KMS-11 (cell line): ENCODE measurements at regions not wholly inside any gene's neighbourhood (a gene's known extent, or its start where the extent isn't known, plus 50 kb on each side); places are given as distances from the start of the nearest gene placed in this dataset.

ENCODE experiments used
- H2AFZ ChIP-seq: fragments of 200-600 bp; sonication (generic); 2 replicates; pipeline ENCODE4 v1.6.1; 2016; ENCODE audit warnings: antibody characterized with exemption, mixed run types, low read depth
- H3K27ac ChIP-seq: fragments of 200-600 bp; sonication (generic); 2 replicates; pipeline ENCODE4 v1.6.1; 2016; ENCODE audit warnings: mild to moderate bottlenecking, mixed run types
- H3K27me3 ChIP-seq: fragments of 200-600 bp; sonication (generic); 2 replicates; pipeline ENCODE4 v1.6.1; 2017; ENCODE audit warnings: mild to moderate bottlenecking, low read depth, mixed run types, moderate library complexity; ENCODE audit not compliant: insufficient read depth
- H3K36me3 ChIP-seq: fragments of 200-600 bp; sonication (generic); 2 replicates; pipeline ENCODE4 v1.6.1; 2017; ENCODE audit warnings: mild to moderate bottlenecking, mixed run types; ENCODE audit not compliant: insufficient read depth
- H3K4me1 ChIP-seq: fragments of 200-600 bp; sonication (generic); 2 replicates; pipeline ENCODE4 v1.6.1; 2016; ENCODE audit warnings: mild to moderate bottlenecking, low read depth, mixed run types; ENCODE audit not compliant: poor library complexity, severe bottlenecking
- H3K4me2 ChIP-seq: fragments of 200-600 bp; sonication (generic); 2 replicates; pipeline ENCODE4 v1.7.0; 2016; ENCODE audit warnings: mild to moderate bottlenecking, mixed run types
- H3K4me3 ChIP-seq: fragments of 200-600 bp; sonication (generic); IDR thresholded peaks from 2 replicates; pipeline ENCODE4 v1.6.1; 2017; ENCODE audit warnings: low read depth, low read length, mixed read lengths; ENCODE audit not compliant: insufficient read depth
- H3K79me2 ChIP-seq: fragments of 200-600 bp; sonication (generic); 2 replicates; pipeline ENCODE4 v1.6.1; 2016; ENCODE audit warnings: low read depth, mixed run types; ENCODE audit not compliant: insufficient read depth
- H3K9ac ChIP-seq: fragments of 200-600 bp; sonication (generic); 2 replicates; pipeline ENCODE4 v1.6.1; 2016; ENCODE audit warnings: mild to moderate bottlenecking, mixed run types
- H4K20me1 ChIP-seq: fragments of 200-600 bp; sonication (generic); 2 replicates; pipeline ENCODE4 v1.6.1; 2016; ENCODE audit warnings: mild to moderate bottlenecking, mixed run types; ENCODE audit not compliant: insufficient read depth
- CTCF ChIP-seq: fragments of 200-600 bp; sonication (generic); conservative IDR thresholded peaks from 2 replicates; pipeline ENCODE4 v1.6.1; 2017; ENCODE audit warnings: low read depth, mild to moderate bottlenecking, antibody characterized with exemption, low read length, moderate library complexity, mixed read lengths

GRCh38 chr1:104726917-104727316 is 977.2 kb downstream of the AMY1C start:
- no peak for TF ChIP-seq CTCF
- Histone ChIP-seq H3K27ac (no peak overlapping the region), H2AFZ (no peak overlapping the region), H3K79me2 (no peaks in the 10 kb centered on the region), H3K9ac (no peak overlapping the region), H3K36me3 (no peaks in the 10 kb centered on the region), H3K4me2 (no peak overlapping the region), H3K27me3 (no peaks in the 10 kb centered on the region), H3K4me3 (no peak overlapping the region), H4K20me1 (no peaks in the 10 kb centered on the region), H3K4me1 (no peaks in the 10 kb centered on the region)

- TF ChIP-seq CTCF = no peak
- H3K4me1 ChIP-seq = no peaks in the 10 kb centered on the region
- H3K27me3 ChIP-seq = no peaks in the 10 kb centered on the region
- no peak overlapping the region for H3K4me2 ChIP-seq
- H4K20me1 ChIP-seq = no peaks in the 10 kb centered on the region
- no peak overlapping the region for H3K4me3 ChIP-seq
- H2AFZ ChIP-seq = no peak overlapping the region
- H3K36me3 ChIP-seq = no peaks in the 10 kb centered on the region
- H3K27ac ChIP-seq = no peak overlapping the region
- no peaks in the 10 kb centered on the region for H3K79me2 ChIP-seq
- H3K9ac ChIP-seq = no peak overlapping the region
Measured at GRCh38 chr1:104733866-104734265, 984.2 kb downstream of the AMY1C start.

DNA sequence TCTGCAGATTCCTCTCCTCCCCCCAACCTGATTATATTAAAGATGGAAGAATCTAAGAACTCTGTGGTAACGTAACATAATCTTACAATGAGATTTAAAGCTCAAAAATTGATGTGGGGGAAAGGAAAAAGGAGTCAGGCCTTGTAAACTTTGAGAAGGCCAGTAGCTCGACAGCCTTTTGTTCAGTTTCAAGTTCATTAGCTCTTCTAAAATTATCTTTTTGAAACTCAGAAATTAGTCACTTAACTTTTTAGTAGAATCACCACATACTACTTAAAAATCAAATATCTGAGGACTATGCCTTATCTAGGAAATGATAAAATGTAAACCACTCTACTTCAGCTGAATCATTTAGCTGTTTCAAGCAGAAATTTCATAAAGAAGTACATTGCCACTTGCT is 996.2 kb downstream of the AMY1C start:
- Histone ChIP-seq H3K4me3 (no peak overlapping the region), H3K79me2 (no peaks in the 10 kb centered on the region), H3K27me3 (no peaks in the 10 kb centered on the region), H3K27ac (no peak overlapping the region), H3K4me1 (no peaks in the 10 kb centered on the region), H3K4me2 (no peak overlapping the region), H4K20me1 (no peaks in the 10 kb centered on the region), H3K36me3 (no peaks in the 10 kb centered on the region), H2AFZ (no peak overlapping the region), H3K9ac (no peak overlapping the region)
- TF ChIP-seq CTCF = no peak

- Histone ChIP-seq H4K20me1 (no peaks in the 10 kb centered on the region), H3K27me3 (no peaks in the 10 kb centered on the region), H3K4me2 (no peak overlapping the region), H3K79me2 (no peaks in the 10 kb centered on the region), H3K4me1 (no peaks in the 10 kb centered on the region), H3K36me3 (no peaks in the 10 kb centered on the region), H3K27ac (no peak overlapping the region), H3K4me3 (no peak overlapping the region), H3K9ac (no peak overlapping the region), H2AFZ (no peak overlapping the region)
- TF ChIP-seq CTCF = no peak
Measured at GRCh38 chr1:104746994-104747393, 997.3 kb downstream of the AMY1C start.

- Histone ChIP-seq H3K36me3 (no peaks in the 10 kb centered on the region), H3K27me3 (no peaks in the 10 kb centered on the region), H2AFZ (no peak overlapping the region), H4K20me1 (no peaks in the 10 kb centered on the region), H3K9ac (no peak overlapping the region), H3K79me2 (no peaks in the 10 kb centered on the region), H3K4me2 (no peak overlapping the region), H3K4me3 (no peak overlapping the region), H3K4me1 (no peaks in the 10 kb centered on the region), H3K27ac (no peak overlapping the region)
- TF ChIP-seq CTCF = no peak
Measured at GRCh38 chr1:104760017-104760416, 1010.3 kb downstream of the AMY1C start.
